Suprapubic skin (tissue), 3 donors: ENCODE measurements at regions not wholly inside any gene's neighbourhood (a gene's known extent, or its start where the extent isn't known, plus 50 kb on each side); places are given as distances from the start of the nearest gene placed in this dataset.

Experiments used
- EP300 ChIP-seq: sonication (generic); formaldehyde crosslinking; IDR thresholded peaks from one replicate; pipeline ENCODE4 v1.6.1; 2017; ENCODE audit warnings: antibody characterized with exemption
- POLR2A ChIP-seq, 2 donors: fragments of 450-650 bp; IDR thresholded peaks; one replicate each; pipeline ENCODE4 v1.6.1; 2017; ENCODE audit warnings: antibody characterized with exemption in 2 of 2, mild to moderate bottlenecking in 2 of 2, moderate library complexity in 2 of 2
- TF ChIP-seq, protein P1 (sequence below), 2 donors: fragments of 200-600 bp in 1 of 2; fragments of 450-650 bp in 1 of 2; sonication (generic) in 1 of 2; IDR thresholded peaks; one replicate each; pipeline ENCODE4 v1.5.1; 2016 to 2019; ENCODE audit warnings: antibody characterized with exemption in 2 of 2, mild to moderate bottlenecking in 1 of 2, moderate library complexity in 1 of 2

DNA sequence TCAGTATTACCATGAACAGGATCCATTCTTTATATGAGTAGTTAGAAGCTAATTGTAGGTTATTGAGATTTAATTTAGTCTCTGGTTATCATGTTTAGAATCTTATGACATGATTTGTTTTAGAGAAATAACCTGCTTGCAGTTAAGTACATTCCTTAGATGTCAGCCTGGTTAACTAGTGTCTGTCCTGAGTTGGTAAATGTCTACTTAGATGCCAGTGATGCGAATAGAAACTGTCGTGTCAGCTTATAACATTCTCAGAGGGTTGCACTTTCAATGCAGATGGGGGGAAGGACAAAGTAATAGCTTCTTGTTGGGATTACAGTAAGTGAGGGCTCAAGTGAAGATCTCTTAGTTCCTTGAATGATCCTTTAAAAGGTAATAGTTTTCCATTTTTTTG lies 227.8 kb upstream of the SPRY1 start:
- TF ChIP-seq, protein P1, sequence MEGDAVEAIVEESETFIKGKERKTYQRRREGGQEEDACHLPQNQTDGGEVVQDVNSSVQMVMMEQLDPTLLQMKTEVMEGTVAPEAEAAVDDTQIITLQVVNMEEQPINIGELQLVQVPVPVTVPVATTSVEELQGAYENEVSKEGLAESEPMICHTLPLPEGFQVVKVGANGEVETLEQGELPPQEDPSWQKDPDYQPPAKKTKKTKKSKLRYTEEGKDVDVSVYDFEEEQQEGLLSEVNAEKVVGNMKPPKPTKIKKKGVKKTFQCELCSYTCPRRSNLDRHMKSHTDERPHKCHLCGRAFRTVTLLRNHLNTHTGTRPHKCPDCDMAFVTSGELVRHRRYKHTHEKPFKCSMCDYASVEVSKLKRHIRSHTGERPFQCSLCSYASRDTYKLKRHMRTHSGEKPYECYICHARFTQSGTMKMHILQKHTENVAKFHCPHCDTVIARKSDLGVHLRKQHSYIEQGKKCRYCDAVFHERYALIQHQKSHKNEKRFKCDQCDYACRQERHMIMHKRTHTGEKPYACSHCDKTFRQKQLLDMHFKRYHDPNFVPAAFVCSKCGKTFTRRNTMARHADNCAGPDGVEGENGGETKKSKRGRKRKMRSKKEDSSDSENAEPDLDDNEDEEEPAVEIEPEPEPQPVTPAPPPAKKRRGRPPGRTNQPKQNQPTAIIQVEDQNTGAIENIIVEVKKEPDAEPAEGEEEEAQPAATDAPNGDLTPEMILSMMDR (IDR thresholded peaks at IDR 0.05) = no peak
- TF ChIP-seq EP300 = no peak
- TF ChIP-seq POLR2A (IDR thresholded peaks at IDR 0.05) = no peak
